ENCODE measurements at regions not wholly inside any gene's neighbourhood (a gene's known extent, or its start where the extent isn't known, plus 50 kb on each side); places are given as distances from the start of the nearest gene placed in this dataset.

- Histone ChIP-seq H3K36me3 (ENCODE audit: control insufficient read depth in 2 of 2, extremely low read depth in 1 of 2, insufficient read depth in 2 of 2, low read length in 2 of 2) (no peaks in the 10 kb centered on the region), H3K9ac (ENCODE audit: control insufficient read depth, extremely low read depth, insufficient read depth, low read length) (no peak overlapping the region), H3K4me2 (ENCODE audit: control insufficient read depth, extremely low read depth, insufficient read depth, low read depth, low read length) (no peak overlapping the region), H3K9me3 (ENCODE audit: control insufficient read depth, low read depth, low read length) (no peaks in the 10 kb centered on the region), H3K4me3 (ENCODE audit: control insufficient read depth in 2 of 3, extremely low read depth in 1 of 3, insufficient read depth in 2 of 3, low read depth in 1 of 3, low read length in 3 of 3) (no peak overlapping the region), H2AFZ (ENCODE audit: control insufficient read depth, low read length) (no peak overlapping the region), H3K9me1 (ENCODE audit: control insufficient read depth, extremely low read depth, insufficient read depth, low read length) (no peaks in the 10 kb centered on the region), H3K79me2 (ENCODE audit: control insufficient read depth, insufficient read depth, low read length) (no peaks in the 10 kb centered on the region), H3K27ac (ENCODE audit: control insufficient read depth, insufficient read depth, low read length) (no peak overlapping the region), H4K20me1 (ENCODE audit: control insufficient read depth, extremely low read depth, insufficient read depth, low read length) (no peaks in the 10 kb centered on the region), H3K27me3 (ENCODE audit: control insufficient read depth, extremely low read depth, insufficient read depth, low read length) (no peaks in the 10 kb centered on the region), H3K4me1 (ENCODE audit: control insufficient read depth, extremely low read depth, insufficient read depth, low read length) (peaks cover 16% of the 10 kb centered on the region)
- DNase-seq (ENCODE audit: low read depth, low spot score), result no peak
- FAIRE-seq, result no peak
- dilution Hi-C loops (cut with MboI; ENCODE audit: extremely low pct_ligation_motif_present, low sequenced_read_pairs), result no loop called here
- no peak for TF ChIP-seq CTCF (optimal IDR thresholded peaks at IDR 0.05 in 1 of 3, IDR thresholded peaks at IDR 0.05 in 1 of 3, conservative IDR thresholded peaks at IDR 0.05 in 1 of 3; ENCODE audit: extremely low read depth in 1 of 3, insufficient read depth in 2 of 3, low read length in 3 of 3)
Observed at GRCh38 chr4:54167508-54167907, 61.6 kb upstream of the PDGFRA start.

GRCh38 chr4:54169176-54169575, 59.9 kb upstream of the PDGFRA start:
- H3K4me2 ChIP-seq (ENCODE audit: control insufficient read depth, extremely low read depth, insufficient read depth, low read depth, low read length), result no peak overlapping the region
- no peaks in the 10 kb centered on the region for H3K36me3 ChIP-seq (ENCODE audit: control insufficient read depth in 2 of 2, extremely low read depth in 1 of 2, insufficient read depth in 2 of 2, low read length in 2 of 2)
- peaks cover 16% of the 10 kb centered on the region for H3K4me1 ChIP-seq (ENCODE audit: control insufficient read depth, extremely low read depth, insufficient read depth, low read length)
- no peaks in the 10 kb centered on the region for H3K9me3 ChIP-seq (ENCODE audit: control insufficient read depth, low read depth, low read length)
- no peak overlapping the region for H3K27ac ChIP-seq (ENCODE audit: control insufficient read depth, insufficient read depth, low read length)
- H3K4me3 ChIP-seq (ENCODE audit: control insufficient read depth in 2 of 3, extremely low read depth in 1 of 3, insufficient read depth in 2 of 3, low read depth in 1 of 3, low read length in 3 of 3), result no peak overlapping the region
- H3K9ac ChIP-seq (ENCODE audit: control insufficient read depth, extremely low read depth, insufficient read depth, low read length), result no peak overlapping the region
- TF ChIP-seq EZH2 (IDR thresholded peaks at IDR 0.05; ENCODE audit: low read length) (no peak), CTCF (optimal IDR thresholded peaks at IDR 0.05 in 1 of 3, IDR thresholded peaks at IDR 0.05 in 1 of 3, conservative IDR thresholded peaks at IDR 0.05 in 1 of 3; ENCODE audit: extremely low read depth in 1 of 3, insufficient read depth in 2 of 3, low read length in 3 of 3) (no peak)
- DNase-seq (ENCODE audit: low read depth, low spot score) (no peak), FAIRE-seq (no peak)
- no peak overlapping the region for H2AFZ ChIP-seq (ENCODE audit: control insufficient read depth, low read length)
- no peaks in the 10 kb centered on the region for H3K79me2 ChIP-seq (ENCODE audit: control insufficient read depth, insufficient read depth, low read length)
- dilution Hi-C loops (cut with MboI; ENCODE audit: extremely low pct_ligation_motif_present, low sequenced_read_pairs), result no loop called here
- H3K9me1 ChIP-seq (ENCODE audit: control insufficient read depth, extremely low read depth, insufficient read depth, low read length), result no peaks in the 10 kb centered on the region
- H3K27me3 ChIP-seq (ENCODE audit: control insufficient read depth, extremely low read depth, insufficient read depth, low read length), result no peaks in the 10 kb centered on the region
- no peaks in the 10 kb centered on the region for H4K20me1 ChIP-seq (ENCODE audit: control insufficient read depth, extremely low read depth, insufficient read depth, low read length)

Data from keratinocyte (primary cell).